K562 (cell line): ENCODE measurements at regions not wholly inside any gene's neighbourhood (a gene's known extent, or its start where the extent isn't known, plus 50 kb on each side); places are given as distances from the start of the nearest gene placed in this dataset.

Experiments
- ATAC-seq: fragments of 200-7000 bp; cut with Tn5 transposase; 3 replicates; pipeline ENCODE4 v1.9.1; 2020; ENCODE audit warnings: moderate library complexity
- BruUV-seq: library from RNA; stranded (reverse); fragments of 400-500 nt; replicated peaks from 2 replicates; lab custom pipeline; 2021; lab: Mats Ljungman, UMichigan
- CTCF ChIA-PET: fragments of 300-600 bp; formaldehyde crosslinking; extraction: SDS; loops from one replicate; lab custom pipeline; 2021; ENCODE audit warnings: low intra/inter-chr PET ratio; lab: Yijun Ruan, JAX
- POLR2A ChIA-PET: fragments of 300-600, 350-650 bp; sonication (Branson Sonifier 250); formaldehyde crosslinking; extraction: SDS; loops from one replicate; lab custom pipeline; 2021; ENCODE audit warnings: antibody characterized with exemption, inconsistent platforms; lab: Yijun Ruan, JAX
- DNase-seq, 4 experiments: peaks; one replicate each; pipeline versions ENCODE4 v3.0.0 to v3.0.0-alpha.2; 2011 to 2018; ENCODE audit warnings: low spot score in 3 of 4, mixed read lengths in 3 of 4; ENCODE audit errors: extremely low read depth in 1 of 4
- FAIRE-seq: peaks from 2 replicates; lab custom pipeline; 2011; peaks lifted over from hg19 to GRCh38; lab: Jason Lieb, UNC
- H2AFZ ChIP-seq: 2 replicates; pipeline ENCODE4 v1.6.0; 2011; ENCODE audit warnings: low read depth, low read length, control low read depth, inconsistent platforms
- H3K27ac ChIP-seq: fragments of 200-600 bp; 3 replicates; pipeline ENCODE4 v1.8.0; 2011; ENCODE audit warnings: low read depth, mild to moderate bottlenecking, control low read depth, inconsistent platforms, low read length, moderate library complexity, mixed read lengths; ENCODE audit errors: extremely low read depth
- H3K27me3 ChIP-seq, 2 experiments: fragments of 300-600 bp in 1 of 2; 2 replicates in 1 of 2; 3 replicates in 1 of 2; pipeline versions ENCODE4 v1.6.0 to v1.8.0; 2011; ENCODE audit warnings: inconsistent platforms in 2 of 2, low read length in 2 of 2, mild to moderate bottlenecking in 1 of 2, mixed read lengths in 1 of 2, moderate library complexity in 1 of 2; ENCODE audit not compliant: control insufficient read depth in 2 of 2, insufficient read depth in 2 of 2
- H3K36me3 ChIP-seq: fragments of 300-600 bp; 3 replicates; pipeline ENCODE4 v1.8.0; 2011; ENCODE audit warnings: mild to moderate bottlenecking, low read length, inconsistent platforms; ENCODE audit not compliant: control insufficient read depth, insufficient read depth
- H3K4me1 ChIP-seq, 2 experiments: fragments of 200-600 bp in 1 of 2; replicated peaks in 1 of 2; 2 replicates in 1 of 2; 3 replicates in 1 of 2; pipeline versions ENCODE4 v1.5.1 to v1.8.0; 2011; ENCODE audit warnings: inconsistent platforms in 2 of 2, low read length in 2 of 2, mild to moderate bottlenecking in 1 of 2, mixed read lengths in 1 of 2, moderate library complexity in 1 of 2; ENCODE audit not compliant: control insufficient read depth in 2 of 2, insufficient read depth in 2 of 2
- H3K4me2 ChIP-seq: 2 replicates; pipeline ENCODE4 v1.6.1; 2011; ENCODE audit warnings: low read length, control low read depth, inconsistent platforms, mixed read lengths; ENCODE audit not compliant: insufficient read depth
- H3K4me3 ChIP-seq: fragments of 200-600 bp; sonication (generic), shearing (Covaris generic); 2 replicates; pipeline ENCODE4 v1.5.1; 2016; ENCODE audit warnings: control low read depth, inconsistent platforms
- H3K79me2 ChIP-seq: fragments of 200-600 bp; 3 replicates; pipeline ENCODE4 v1.8.0; 2011; ENCODE audit warnings: low read length, inconsistent platforms; ENCODE audit not compliant: control insufficient read depth, insufficient read depth
- H3K9ac ChIP-seq, 2 experiments: 2 replicates each; pipeline versions ENCODE4 v1.6.0 to v1.6.1; 2011; ENCODE audit warnings: low read depth in 2 of 2, low read length in 2 of 2, control low read depth in 1 of 2, inconsistent platforms in 1 of 2, mild to moderate bottlenecking in 1 of 2, mixed read lengths in 1 of 2; ENCODE audit not compliant: insufficient read depth in 1 of 2
- H3K9me1 ChIP-seq: one replicate; pipeline ENCODE4 v1.6.0; 2011; ENCODE audit warnings: inconsistent platforms, mild to moderate bottlenecking, low read length, moderate library complexity; ENCODE audit not compliant: control insufficient read depth, insufficient read depth
- H3K9me3 ChIP-seq: replicated peaks from 2 replicates; pipeline ENCODE4 v1.5.1; 2011; ENCODE audit warnings: low read depth, low read length, inconsistent platforms; ENCODE audit not compliant: control insufficient read depth, insufficient read depth
- H4K20me1 ChIP-seq: replicated peaks from 2 replicates; pipeline ENCODE4 v1.6.1; 2011; ENCODE audit warnings: low read length, inconsistent platforms, mixed read lengths; ENCODE audit not compliant: control insufficient read depth, insufficient read depth
- CBFA2T2 ChIP-seq: fragments of 450-650 bp; conservative IDR thresholded peaks from 2 replicates; pipeline ENCODE4 v1.6.1; 2017; ENCODE audit warnings: mild to moderate bottlenecking
- CCNT2 ChIP-seq: IDR thresholded peaks from 2 replicates; pipeline ENCODE4 v1.6.1; 2011; ENCODE audit warnings: borderline replicate concordance, low read depth, mild to moderate bottlenecking, moderate library complexity, mixed read lengths, low read length; ENCODE audit not compliant: insufficient read length; ENCODE audit errors: extremely low read depth
- CHD4 ChIP-seq: fragments of 200-600 bp; sonication (generic); IDR thresholded peaks from 3 replicates; pipeline ENCODE4 v1.6.1; 2012; ENCODE audit warnings: low read depth, mild to moderate bottlenecking, mixed read lengths, low read length, inconsistent platforms; ENCODE audit not compliant: insufficient read depth, insufficient replicate concordance, poor library complexity, severe bottlenecking
- HCFC1 ChIP-seq: IDR thresholded peaks from 2 replicates; pipeline ENCODE4 v1.6.1; 2012; ENCODE audit warnings: low read depth, low read length, improper control_type of control experiment
- KAT8 ChIP-seq: fragments of 450-650 bp; IDR thresholded peaks from 2 replicates; pipeline ENCODE4 v1.6.1; 2016; ENCODE audit warnings: low read depth, mild to moderate bottlenecking
- L3MBTL2 ChIP-seq: fragments of 450-650 bp; IDR thresholded peaks from 2 replicates; pipeline ENCODE4 v1.6.1; 2016; ENCODE audit warnings: mild to moderate bottlenecking, moderate library complexity
- NCOA6 ChIP-seq: fragments of 450-650 bp; IDR thresholded peaks from 2 replicates; pipeline ENCODE4 v1.6.1; 2017; ENCODE audit warnings: mild to moderate bottlenecking
- NR3C1 ChIP-seq: sonication (generic); formaldehyde crosslinking; IDR thresholded peaks from 2 replicates; pipeline ENCODE4 v1.8.1; 2022; ENCODE audit warnings: missing genetic modification reagents
- RBM39 ChIP-seq: fragments of 200-400 bp; formaldehyde crosslinking; optimal IDR thresholded peaks from 2 replicates; pipeline ENCODE3; 2018; ENCODE audit warnings: low read depth, low read length
- SRSF7 ChIP-seq: fragments of 200-400 bp; formaldehyde crosslinking; optimal IDR thresholded peaks from 2 replicates; pipeline ENCODE3; 2017; ENCODE audit warnings: mild to moderate bottlenecking, low read depth, low read length
- TARDBP ChIP-seq: fragments of 450-650 bp; IDR thresholded peaks from 2 replicates; pipeline ENCODE4 v1.6.1; 2016
- ZFP36 ChIP-seq: fragments of 150-350 bp; IDR thresholded peaks from 2 replicates; pipeline ENCODE4 v1.6.1; 2018; ENCODE audit warnings: low read length, low read depth; ENCODE audit not compliant: partially characterized antibody
- ZNF134 ChIP-seq: fragments of 250-450 bp; sonication (Bioruptor Pico); conservative IDR thresholded peaks from 2 replicates; pipeline ENCODE4 v1.4.0; 2020
- ZNF24 ChIP-seq: fragments of 450-650 bp; IDR thresholded peaks from 2 replicates; pipeline ENCODE4 v1.6.1; 2016
- ZNF780A ChIP-seq: fragments of 250-450 bp; sonication (Bioruptor Pico); IDR thresholded peaks from 2 replicates; pipeline ENCODE4 v1.5.0; 2021; ENCODE audit warnings: mild to moderate bottlenecking
- ZNF785 ChIP-seq: fragments of 250-450 bp; sonication (Bioruptor Pico); IDR thresholded peaks from 2 replicates; pipeline ENCODE4 v1.4.0; 2020; ENCODE audit warnings: mild to moderate bottlenecking
- WGBS: fragments of 100-300 bp; shearing (Covaris generic); methylation state at CpG from one replicate; pipeline ENCODE4 v1.1.6; 2016; ENCODE audit warnings: low coverage, mixed read lengths; ENCODE audit not compliant: insufficient coverage; ENCODE audit errors: missing lambda C conversion rate; 5-methylcytosine and 5-hydroxymethylcytosine counted together
- in situ Hi-C: fragments of 300-500 bp; cut with MboI; formaldehyde crosslinking; loops from 4 replicates; pipeline ENCODE4 v1.15.0; 2018; ENCODE audit warnings: inconsistent platforms, mixed read lengths
- intact Hi-C: fragments of 100-400 bp; cut with micrococcal nuclease; formaldehyde crosslinking; loops from 2 replicates; pipeline ENCODE4 v1.14.2; 2022
- TF ChIP-seq, protein P1 (sequence below): fragments of 200-800 bp; sonication (Bioruptor generic); IDR thresholded peaks from 2 replicates; pipeline ENCODE4 v1.6.1; 2016; ENCODE audit warnings: missing genetic modification characterization, missing compliant biosample characterization

DNA sequence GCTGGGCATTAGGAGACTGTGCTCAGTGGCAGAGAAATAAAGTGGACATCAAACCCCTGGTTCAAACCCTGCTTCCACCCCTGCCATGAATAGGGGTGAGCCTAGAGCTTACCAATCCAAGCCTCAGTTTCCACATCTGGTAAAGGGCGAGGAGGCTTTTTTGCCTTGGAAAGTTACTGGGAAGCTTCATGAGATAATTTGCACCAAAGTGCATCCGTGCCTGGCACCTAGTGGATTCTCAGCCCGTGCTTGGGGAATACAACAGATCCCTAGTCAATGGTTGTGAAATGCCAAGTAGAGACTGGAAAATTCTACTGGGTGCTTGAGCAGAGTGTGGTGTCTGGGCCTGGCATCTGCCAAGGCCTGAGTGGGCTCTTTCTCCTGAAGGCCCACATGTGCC lies 158.7 kb upstream of the ZMIZ1 start:
- H3K9ac ChIP-seq = no peak overlapping the region
- H3K9me3 ChIP-seq = no peaks in the 10 kb centered on the region
- in situ Hi-C loops = no loop called here
- BruUV-seq = no TSS peak
- H4K20me1 ChIP-seq = peaks cover 28% of the 10 kb centered on the region
- POLR2A ChIA-PET = interaction anchor here (1.4 kb wide), 1 partner anchor 44 kb away, joined by 3 read pairs; no protein-coding TSS in a partner anchor
- H3K4me1 ChIP-seq = peaks cover 0 to 16% of the 10 kb centered on the region in 2 experiments; a peak in 1 of 5 replicates
- H3K27me3 ChIP-seq = peaks cover 54 to 96% of the 10 kb centered on the region in 2 experiments; a peak in 4 of 5 replicates
- intact Hi-C loops = no loop called here
- H2AFZ ChIP-seq = no peak overlapping the region
- no peaks in the 10 kb centered on the region for H3K36me3 ChIP-seq
- DNase-seq = no peak
- H3K9me1 ChIP-seq = no peaks in the 10 kb centered on the region
- FAIRE-seq = no peak
- no peak overlapping the region for H3K4me2 ChIP-seq
- TF ChIP-seq KAT8 (no peak), TARDBP (no peak), L3MBTL2 (no peak), CBFA2T2 (no peak), ZFP36 (no peak), NCOA6 (no peak), ZNF134 (no peak), CCNT2 (no peak), RBM39 (no peak), ZNF24 (no peak), SRSF7 (no peak), ZNF785 (CRISPR knock-in tag) (no peak), NR3C1 (CRISPR knock-in tag) (no peak), CHD4 (no peak), HCFC1 (no peak), ZNF780A (CRISPR knock-in tag) (no peak)
- TF ChIP-seq, protein P1, sequence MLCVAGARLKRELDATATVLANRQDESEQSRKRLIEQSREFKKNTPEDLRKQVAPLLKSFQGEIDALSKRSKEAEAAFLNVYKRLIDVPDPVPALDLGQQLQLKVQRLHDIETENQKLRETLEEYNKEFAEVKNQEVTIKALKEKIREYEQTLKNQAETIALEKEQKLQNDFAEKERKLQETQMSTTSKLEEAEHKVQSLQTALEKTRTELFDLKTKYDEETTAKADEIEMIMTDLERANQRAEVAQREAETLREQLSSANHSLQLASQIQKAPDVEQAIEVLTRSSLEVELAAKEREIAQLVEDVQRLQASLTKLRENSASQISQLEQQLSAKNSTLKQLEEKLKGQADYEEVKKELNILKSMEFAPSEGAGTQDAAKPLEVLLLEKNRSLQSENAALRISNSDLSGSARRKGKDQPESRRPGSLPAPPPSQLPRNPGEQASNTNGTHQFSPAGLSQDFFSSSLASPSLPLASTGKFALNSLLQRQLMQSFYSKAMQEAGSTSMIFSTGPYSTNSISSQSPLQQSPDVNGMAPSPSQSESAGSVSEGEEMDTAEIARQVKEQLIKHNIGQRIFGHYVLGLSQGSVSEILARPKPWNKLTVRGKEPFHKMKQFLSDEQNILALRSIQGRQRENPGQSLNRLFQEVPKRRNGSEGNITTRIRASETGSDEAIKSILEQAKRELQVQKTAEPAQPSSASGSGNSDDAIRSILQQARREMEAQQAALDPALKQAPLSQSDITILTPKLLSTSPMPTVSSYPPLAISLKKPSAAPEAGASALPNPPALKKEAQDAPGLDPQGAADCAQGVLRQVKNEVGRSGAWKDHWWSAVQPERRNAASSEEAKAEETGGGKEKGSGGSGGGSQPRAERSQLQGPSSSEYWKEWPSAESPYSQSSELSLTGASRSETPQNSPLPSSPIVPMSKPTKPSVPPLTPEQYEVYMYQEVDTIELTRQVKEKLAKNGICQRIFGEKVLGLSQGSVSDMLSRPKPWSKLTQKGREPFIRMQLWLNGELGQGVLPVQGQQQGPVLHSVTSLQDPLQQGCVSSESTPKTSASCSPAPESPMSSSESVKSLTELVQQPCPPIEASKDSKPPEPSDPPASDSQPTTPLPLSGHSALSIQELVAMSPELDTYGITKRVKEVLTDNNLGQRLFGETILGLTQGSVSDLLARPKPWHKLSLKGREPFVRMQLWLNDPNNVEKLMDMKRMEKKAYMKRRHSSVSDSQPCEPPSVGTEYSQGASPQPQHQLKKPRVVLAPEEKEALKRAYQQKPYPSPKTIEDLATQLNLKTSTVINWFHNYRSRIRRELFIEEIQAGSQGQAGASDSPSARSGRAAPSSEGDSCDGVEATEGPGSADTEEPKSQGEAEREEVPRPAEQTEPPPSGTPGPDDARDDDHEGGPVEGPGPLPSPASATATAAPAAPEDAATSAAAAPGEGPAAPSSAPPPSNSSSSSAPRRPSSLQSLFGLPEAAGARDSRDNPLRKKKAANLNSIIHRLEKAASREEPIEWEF (CRISPR knock-in tag) = no peak
- TF ChIP-seq, all 486 proteins: peak for 0
- no peak overlapping the region for H3K27ac ChIP-seq
- no peak for ATAC-seq
- no peaks in the 10 kb centered on the region for H3K79me2 ChIP-seq
- WGBS = 0% methylated on average over 3 of the region's 3 CpGs
- no peak overlapping the region for H3K4me3 ChIP-seq
- CTCF ChIA-PET = no interaction called here
